ENCODE measurements at regions not wholly inside any gene's neighbourhood (a gene's known extent, or its start where the extent isn't known, plus 50 kb on each side); places are given as distances from the start of the nearest gene placed in this dataset.

- POLR2A ChIA-PET, result no interaction called here
Observed at GRCh38 chr13:73781384-73781783, 352.8 kb downstream of the KLF12 start.

GRCh38 chr13:73779881-73780280 lies 354.3 kb downstream of the KLF12 start:
- ChIA-PET CTCF (no interaction called here), POLR2A (no interaction called here)
- no peak for DNase-seq (ENCODE audit: low read depth, low spot score)
- TF ChIP-seq CTCF (IDR thresholded peaks at IDR 0.05; ENCODE audit: insufficient read depth, low read length, missing control alignments), result no peak
- no peak overlapping the region for H3K4me3 ChIP-seq (ENCODE audit: low read depth, low read length)

More at GRCh38 chr13:73781384-73781783, 352.8 kb downstream of the KLF12 start:
- no peak for DNase-seq (ENCODE audit: low read depth, low spot score)
- CTCF ChIA-PET, result interaction anchor here (0.8 kb wide), 1 partner anchor 1438 kb away, joined by 3 read pairs; no protein-coding TSS in a partner anchor
- no peak for TF ChIP-seq CTCF (IDR thresholded peaks at IDR 0.05; ENCODE audit: insufficient read depth, low read length, missing control alignments)
- H3K4me3 ChIP-seq (ENCODE audit: low read depth, low read length), result no peak overlapping the region

- no peak for TF ChIP-seq CTCF (IDR thresholded peaks at IDR 0.05; ENCODE audit: insufficient read depth, low read length, missing control alignments)
- H3K4me3 ChIP-seq (ENCODE audit: low read depth, low read length), result no peak overlapping the region
- ChIA-PET POLR2A (no interaction called here), CTCF (interaction anchor here (1.1 to 2.0 kb wide), 4 partner anchors 11 to 21 kb away, joined by 3 to 8 read pairs (median 4); no protein-coding TSS in a partner anchor)
- DNase-seq (ENCODE audit: low read depth, low spot score), result no peak
Observed at GRCh38 chr13:73778242-73778864, 355.9 kb downstream of the KLF12 start.

- H3K4me3 ChIP-seq (ENCODE audit: low read depth, low read length), result no peak overlapping the region
- no peak for DNase-seq (ENCODE audit: low read depth, low spot score)
- TF ChIP-seq CTCF (IDR thresholded peaks at IDR 0.05; ENCODE audit: insufficient read depth, low read length, missing control alignments), result no peak
- ChIA-PET POLR2A (no interaction called here), CTCF (interaction anchor here (1.3 kb wide), 1 partner anchor 16 kb away, joined by 4 read pairs; no protein-coding TSS in a partner anchor)
Observed at GRCh38 chr13:73777134-73777533, 357.1 kb downstream of the KLF12 start.

- TF ChIP-seq CTCF (IDR thresholded peaks at IDR 0.05; ENCODE audit: insufficient read depth, low read length, missing control alignments), result no peak
- ChIA-PET CTCF (no interaction called here), POLR2A (no interaction called here)
- no peak for DNase-seq (ENCODE audit: low read depth, low spot score)
- H3K4me3 ChIP-seq (ENCODE audit: low read depth, low read length), result no peak overlapping the region
Observed at GRCh38 chr13:73776151-73776785, 357.9 kb downstream of the KLF12 start.

- no peak overlapping the region for H3K4me3 ChIP-seq (ENCODE audit: low read depth, low read length)
- DNase-seq (ENCODE audit: low read depth, low spot score), result no peak
- no peak for TF ChIP-seq CTCF (IDR thresholded peaks at IDR 0.05; ENCODE audit: insufficient read depth, low read length, missing control alignments)
- ChIA-PET CTCF (no interaction called here), POLR2A (no interaction called here)
Observed at GRCh38 chr13:73773168-73773549, 361.0 kb downstream of the KLF12 start.
